HEK293 (cell line): ENCODE measurements at regions not wholly inside any gene's neighbourhood (a gene's known extent, or its start where the extent isn't known, plus 50 kb on each side); places are given as distances from the start of the nearest gene placed in this dataset.

Experiments
- CTCF ChIA-PET: fragments of 350-600 bp; formaldehyde crosslinking; extraction: SDS; loops from one replicate; lab custom pipeline; 2021; ENCODE audit warnings: antibody characterized with exemption; lab: Yijun Ruan, JAX
- POLR2A ChIA-PET: fragments of 300-600 bp; formaldehyde crosslinking; extraction: SDS; loops from one replicate; lab custom pipeline; 2020; ENCODE audit warnings: antibody characterized with exemption, inconsistent platforms; lab: Yijun Ruan, JAX
- H3K27ac ChIP-seq: fragments of 200-500 bp; sonication (Bioruptor generic); 2 replicates; pipeline ENCODE4 v1.5.1; 2014; ENCODE audit warnings: low read depth, low read length, control low read depth, inconsistent platforms; ENCODE audit errors: extremely low read depth
- H3K36me3 ChIP-seq, 2 experiments: fragments of 200-500 bp in 1 of 2; sonication (Bioruptor generic) in 1 of 2; 1 replicate in 1 of 2; 2 replicates in 1 of 2; pipeline ENCODE4 v1.5.1; 2014 to 2017; ENCODE audit warnings: inconsistent platforms in 2 of 2, low read length in 2 of 2; ENCODE audit not compliant: control insufficient read depth in 2 of 2, insufficient read depth in 1 of 2
- H3K4me1 ChIP-seq: fragments of 200-500 bp; sonication (Bioruptor generic); 2 replicates; pipeline ENCODE4 v1.5.1; 2014; ENCODE audit warnings: mild to moderate bottlenecking, low read length, inconsistent platforms; ENCODE audit not compliant: control insufficient read depth, insufficient read depth
- H3K4me3 ChIP-seq: 2 replicates; pipeline ENCODE4 v1.5.1; 2011; ENCODE audit warnings: low read depth, mild to moderate bottlenecking, control low read depth, low read length, moderate library complexity
- H3K9me3 ChIP-seq: fragments of 200-500 bp; sonication (Bioruptor generic); 2 replicates; pipeline ENCODE4 v1.5.1; 2014; ENCODE audit warnings: low read depth, low read length, inconsistent platforms; ENCODE audit not compliant: control insufficient read depth, insufficient read depth
- AEBP2 ChIP-seq: fragments of 450-650 bp; formaldehyde crosslinking; IDR thresholded peaks from 2 replicates; pipeline ENCODE4 v1.5.1; 2016; ENCODE audit warnings: missing biosample characterization, missing genetic modification characterization, borderline replicate concordance
- EGR2 ChIP-seq: fragments of 450-650 bp; formaldehyde crosslinking; IDR thresholded peaks from 2 replicates; pipeline ENCODE4 v1.5.1; 2016; ENCODE audit warnings: low read depth, missing biosample characterization, missing genetic modification characterization
- PRDM1 ChIP-seq: fragments of 450-650 bp; formaldehyde crosslinking; IDR thresholded peaks from 2 replicates; pipeline ENCODE4; 2016; ENCODE audit warnings: missing biosample characterization, missing genetic modification characterization
- ZBTB11 ChIP-seq: fragments of 450-650 bp; formaldehyde crosslinking; conservative IDR thresholded peaks from 2 replicates; pipeline ENCODE4 v1.5.1; 2016; ENCODE audit warnings: low read depth, missing biosample characterization, missing genetic modification characterization
- ZBTB17 ChIP-seq: fragments of 450-650 bp; formaldehyde crosslinking; IDR thresholded peaks from 2 replicates; pipeline ENCODE4 v1.5.1; 2016; ENCODE audit warnings: missing biosample characterization, missing genetic modification characterization
- ZBTB7A ChIP-seq: fragments of 450-650 bp; formaldehyde crosslinking; IDR thresholded peaks from 2 replicates; pipeline ENCODE4 v1.5.1; 2016; ENCODE audit warnings: low read depth, missing biosample characterization, missing genetic modification characterization
- ZFP41 ChIP-seq: fragments of 450-650 bp; formaldehyde crosslinking; IDR thresholded peaks from 2 replicates; pipeline ENCODE4 v1.5.1; 2016; ENCODE audit warnings: missing biosample characterization, missing genetic modification characterization, borderline replicate concordance
- ZNF16 ChIP-seq: fragments of 450-650 bp; formaldehyde crosslinking; IDR thresholded peaks from 2 replicates; pipeline ENCODE4 v1.5.1; 2016; ENCODE audit warnings: low read depth, missing biosample characterization, missing genetic modification characterization
- ZNF175 ChIP-seq: fragments of 450-650 bp; formaldehyde crosslinking; IDR thresholded peaks from 2 replicates; pipeline ENCODE4 v1.5.1; 2016; ENCODE audit warnings: missing biosample characterization, missing genetic modification characterization
- ZNF2 ChIP-seq: fragments of 450-650 bp; formaldehyde crosslinking; IDR thresholded peaks from 2 replicates; pipeline ENCODE4 v1.5.1; 2016; ENCODE audit warnings: missing biosample characterization, missing genetic modification characterization
- ZNF398 ChIP-seq: fragments of 450-650 bp; formaldehyde crosslinking; IDR thresholded peaks from 2 replicates; pipeline ENCODE4 v1.5.1; 2017; ENCODE audit warnings: missing biosample characterization, missing genetic modification characterization
- ZNF518A ChIP-seq: fragments of 450-650 bp; formaldehyde crosslinking; conservative IDR thresholded peaks from 2 replicates; pipeline ENCODE4 v1.5.1; 2016; ENCODE audit warnings: low read depth, missing biosample characterization, missing genetic modification characterization
- ZNF555 ChIP-seq: fragments of 450-650 bp; formaldehyde crosslinking; conservative IDR thresholded peaks from 2 replicates; pipeline ENCODE4 v1.5.1; 2017; ENCODE audit warnings: missing biosample characterization, mild to moderate bottlenecking, missing genetic modification characterization, inconsistent platforms
- ZNF560 ChIP-seq: fragments of 450-650 bp; formaldehyde crosslinking; IDR thresholded peaks from 2 replicates; pipeline ENCODE4 v1.5.1; 2017; ENCODE audit warnings: missing biosample characterization, missing genetic modification characterization, borderline replicate concordance
- ZNF571 ChIP-seq: fragments of 450-650 bp; formaldehyde crosslinking; IDR thresholded peaks from 2 replicates; pipeline ENCODE4 v1.5.0; 2017; ENCODE audit warnings: missing biosample characterization, missing genetic modification characterization
- ZNF626 ChIP-seq: fragments of 450-650 bp; sonication (Bioruptor Pico); formaldehyde crosslinking; IDR thresholded peaks from 2 replicates; pipeline ENCODE4 v1.5.1; 2018; ENCODE audit warnings: missing biosample characterization, missing genetic modification characterization, inconsistent platforms
- ZNF707 ChIP-seq: fragments of 450-650 bp; formaldehyde crosslinking; IDR thresholded peaks from 2 replicates; pipeline ENCODE4 v1.5.1; 2016; ENCODE audit warnings: missing biosample characterization, missing genetic modification characterization
- ZNF837 ChIP-seq: fragments of 450-650 bp; formaldehyde crosslinking; IDR thresholded peaks from 2 replicates; pipeline ENCODE4 v1.5.1; 2016; ENCODE audit warnings: missing biosample characterization, missing genetic modification characterization

GRCh38 chr6:85971238-85971637 is 328.6 kb upstream of the SYNCRIP start:
- CTCF ChIA-PET: no interaction called here
- POLR2A ChIA-PET: no interaction called here

GRCh38 chr6:85966828-85967227 is 324.1 kb upstream of the SYNCRIP start:
- no peaks in the 10 kb centered on the region for H3K4me1 ChIP-seq
- no peaks in the 10 kb centered on the region for H3K36me3 ChIP-seq
- no peaks in the 10 kb centered on the region for H3K9me3 ChIP-seq
- CTCF ChIA-PET: no interaction called here
- H3K4me3 ChIP-seq: no peak overlapping the region
- TF ChIP-seq EGR2 (no peak), ZNF2 (tag by site-specific recombination) (no peak), AEBP2 (tag by site-specific recombination) (no peak), ZFP41 (tag by site-specific recombination) (no peak), ZNF571 (tag by site-specific recombination) (no peak), ZNF175 (tag by site-specific recombination) (no peak), ZNF398 (tag by site-specific recombination) (no peak), ZBTB7A (tag by site-specific recombination) (no peak), ZNF560 (tag by site-specific recombination) (no peak), ZNF16 (tag by site-specific recombination) (no peak), ZNF518A (tag by site-specific recombination) (no peak), ZBTB17 (tag by site-specific recombination) (no peak)
- POLR2A ChIA-PET: no interaction called here
- H3K27ac ChIP-seq: no peak overlapping the region

More at GRCh38 chr6:85971238-85971637, 328.6 kb upstream of the SYNCRIP start:
- Histone ChIP-seq H3K4me3 (no peak overlapping the region), H3K4me1 (no peaks in the 10 kb centered on the region), H3K27ac (no peak overlapping the region)
- TF ChIP-seq ZNF555 (tag by site-specific recombination) (no peak), PRDM1 (tag by site-specific recombination) (no peak), ZNF707 (tag by site-specific recombination) (no peak), ZNF837 (tag by site-specific recombination) (no peak), ZNF626 (tag by site-specific recombination) (no peak), ZBTB11 (tag by site-specific recombination) (no peak)
- TF ChIP-seq, all 188 proteins: peak for 0
- Histone ChIP-seq H3K36me3 (no peaks in the 10 kb centered on the region), H3K9me3 (no peaks in the 10 kb centered on the region)
